Pons (tissue), 1 donor: ENCODE measurements at regions not wholly inside any gene's neighbourhood (a gene's known extent, or its start where the extent isn't known, plus 50 kb on each side); places are given as distances from the start of the nearest gene placed in this dataset.
"Not testable (repeated sequence)": the region's sequence is repeated elsewhere in the genome, so short reads cannot be mapped to it uniquely, and the experiment has no call there.

ENCODE experiments used
- DNase-seq: peaks from one replicate; pipeline ENCODE4 v3.0.0-alpha.2; 2016; ENCODE audit warnings: low spot score

- no peak for DNase-seq
Observed at GRCh38 chr5:158200619-158201018, 341.7 kb upstream of the CLINT1 start.

- DNase-seq = no peak
Observed at GRCh38 chr5:158198636-158199035, 339.7 kb upstream of the CLINT1 start.

- no peak for DNase-seq
Observed at GRCh38 chr5:158195416-158196210, 336.7 kb upstream of the CLINT1 start.

- DNase-seq = no peak
Observed at GRCh38 chr5:158194561-158194976, 335.6 kb upstream of the CLINT1 start.

GRCh38 chr5:158193395-158193794, 334.4 kb upstream of the CLINT1 start:
- DNase-seq = not testable (repeated sequence)

GRCh38 chr5:158180407-158180806, 321.5 kb upstream of the CLINT1 start:
- no peak for DNase-seq

- DNase-seq = no peak
Observed at GRCh38 chr5:158179271-158179670, 320.3 kb upstream of the CLINT1 start.

GRCh38 chr5:158178535-158178934, 319.6 kb upstream of the CLINT1 start:
- no peak for DNase-seq

GRCh38 chr5:158177146-158177545, 318.2 kb upstream of the CLINT1 start:
- DNase-seq = no peak

- DNase-seq = no peak
Observed at GRCh38 chr5:158175934-158176481, 317.1 kb upstream of the CLINT1 start.

GRCh38 chr5:158174918-158175851, 316.2 kb upstream of the CLINT1 start:
- DNase-seq = peak; percentile 83

GRCh38 chr5:158174026-158174425, 315.1 kb upstream of the CLINT1 start:
- no peak for DNase-seq

GRCh38 chr5:158172005-158172404, 313.1 kb upstream of the CLINT1 start:
- DNase-seq = no peak

- DNase-seq = no peak
Observed at GRCh38 chr5:158170534-158170933, 311.6 kb upstream of the CLINT1 start.

- DNase-seq = no peak
Observed at GRCh38 chr5:158170060-158170459, 311.1 kb upstream of the CLINT1 start.

GRCh38 chr5:158166424-158166823, 307.5 kb upstream of the CLINT1 start:
- no peak for DNase-seq

GRCh38 chr5:158165647-158166046, 306.7 kb upstream of the CLINT1 start:
- DNase-seq = no peak

- DNase-seq = no peak
Observed at GRCh38 chr5:158164296-158165047, 305.5 kb upstream of the CLINT1 start.

GRCh38 chr5:158163451-158164295, 304.7 kb upstream of the CLINT1 start:
- DNase-seq = no peak

- no peak for DNase-seq
Observed at GRCh38 chr5:158162479-158163034, 303.6 kb upstream of the CLINT1 start.

GRCh38 chr5:158162026-158162425, 303.1 kb upstream of the CLINT1 start:
- DNase-seq = no peak
